ENCODE measurements at regions not wholly inside any gene's neighbourhood (a gene's known extent, or its start where the extent isn't known, plus 50 kb on each side); places are given as distances from the start of the nearest gene placed in this dataset.

- Mint-ChIP-seq H3K9me3 (peaks cover 4% of the 10 kb centered on the region), H3K27ac (no peak overlapping the region), H3K36me3 (ENCODE audit: low read depth) (no peaks in the 10 kb centered on the region), H3K4me1 (no peaks in the 10 kb centered on the region), H3K4me3 (no peak overlapping the region), H3K27me3 (ENCODE audit: insufficient read depth) (no peaks in the 10 kb centered on the region)
- Histone ChIP-seq H3K9ac (ENCODE audit: extremely low read depth, low read length, poor library complexity, severe bottlenecking) (no peak overlapping the region), H3K9me3 (ENCODE audit: control insufficient read depth, low read length) (peaks cover 5% of the 10 kb centered on the region), H3K27ac (ENCODE audit: low read depth, low read length) (no peak overlapping the region), H3K36me3 (ENCODE audit: control insufficient read depth, insufficient read depth, low read length) (no peaks in the 10 kb centered on the region), H3K4me3 (ENCODE audit: low read length) (no peak overlapping the region), H3K27me3 (ENCODE audit: control insufficient read depth, insufficient read depth, low read length, poor library complexity, severe bottlenecking) (no peaks in the 10 kb centered on the region), H3K4me1 (ENCODE audit: control insufficient read depth, insufficient read depth, low read length) (no peaks in the 10 kb centered on the region)
- no peak for DNase-seq
- TF ChIP-seq, protein P1, sequence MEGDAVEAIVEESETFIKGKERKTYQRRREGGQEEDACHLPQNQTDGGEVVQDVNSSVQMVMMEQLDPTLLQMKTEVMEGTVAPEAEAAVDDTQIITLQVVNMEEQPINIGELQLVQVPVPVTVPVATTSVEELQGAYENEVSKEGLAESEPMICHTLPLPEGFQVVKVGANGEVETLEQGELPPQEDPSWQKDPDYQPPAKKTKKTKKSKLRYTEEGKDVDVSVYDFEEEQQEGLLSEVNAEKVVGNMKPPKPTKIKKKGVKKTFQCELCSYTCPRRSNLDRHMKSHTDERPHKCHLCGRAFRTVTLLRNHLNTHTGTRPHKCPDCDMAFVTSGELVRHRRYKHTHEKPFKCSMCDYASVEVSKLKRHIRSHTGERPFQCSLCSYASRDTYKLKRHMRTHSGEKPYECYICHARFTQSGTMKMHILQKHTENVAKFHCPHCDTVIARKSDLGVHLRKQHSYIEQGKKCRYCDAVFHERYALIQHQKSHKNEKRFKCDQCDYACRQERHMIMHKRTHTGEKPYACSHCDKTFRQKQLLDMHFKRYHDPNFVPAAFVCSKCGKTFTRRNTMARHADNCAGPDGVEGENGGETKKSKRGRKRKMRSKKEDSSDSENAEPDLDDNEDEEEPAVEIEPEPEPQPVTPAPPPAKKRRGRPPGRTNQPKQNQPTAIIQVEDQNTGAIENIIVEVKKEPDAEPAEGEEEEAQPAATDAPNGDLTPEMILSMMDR (conservative IDR thresholded peaks at IDR 0.05) = no peak
These were observed 250.2 kb downstream of the LPIN1 start for GRCh38 chr2:11996618-11997017.

GRCh38 chr2:11997142-11997541, 250.7 kb downstream of the LPIN1 start:
- TF ChIP-seq, protein P1 (conservative IDR thresholded peaks at IDR 0.05) = no peak
- H3K27me3 Mint-ChIP-seq (ENCODE audit: insufficient read depth) = no peaks in the 10 kb centered on the region
- no peaks in the 10 kb centered on the region for H3K36me3 Mint-ChIP-seq (ENCODE audit: low read depth)
- no peak overlapping the region for H3K4me3 Mint-ChIP-seq
- H3K4me1 ChIP-seq (ENCODE audit: control insufficient read depth, insufficient read depth, low read length) = no peaks in the 10 kb centered on the region
- no peaks in the 10 kb centered on the region for H3K4me1 Mint-ChIP-seq
- H3K9me3 ChIP-seq (ENCODE audit: control insufficient read depth, low read length) = peaks cover 10% of the 10 kb centered on the region
- H3K36me3 ChIP-seq (ENCODE audit: control insufficient read depth, insufficient read depth, low read length) = no peaks in the 10 kb centered on the region
- H3K4me3 ChIP-seq (ENCODE audit: low read length) = no peak overlapping the region
- H3K27ac ChIP-seq (ENCODE audit: low read depth, low read length) = no peak overlapping the region
- no peak overlapping the region for H3K9ac ChIP-seq (ENCODE audit: extremely low read depth, low read length, poor library complexity, severe bottlenecking)
- no peak for DNase-seq
- no peak overlapping the region for H3K27ac Mint-ChIP-seq
- H3K9me3 Mint-ChIP-seq = peaks cover 4% of the 10 kb centered on the region
- H3K27me3 ChIP-seq (ENCODE audit: control insufficient read depth, insufficient read depth, low read length, poor library complexity, severe bottlenecking) = no peaks in the 10 kb centered on the region

DNA sequence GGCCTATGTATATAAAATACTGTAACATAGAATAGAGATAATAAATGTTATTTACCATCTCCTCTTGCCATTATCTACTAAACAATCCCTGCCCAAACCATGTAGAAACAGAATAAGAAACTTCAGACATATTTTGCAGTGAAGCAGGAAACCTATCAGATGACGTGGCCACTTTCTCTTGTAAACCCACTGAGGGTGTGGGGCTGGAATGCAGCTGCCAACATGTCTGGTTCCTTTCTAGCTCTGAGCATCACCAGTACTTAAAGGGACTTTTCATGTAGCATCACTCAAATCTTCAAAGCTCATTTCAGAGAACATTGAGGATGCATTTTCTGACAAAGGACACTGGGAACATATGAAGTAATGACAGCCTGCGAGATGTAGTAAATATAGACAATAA, 251.8 kb downstream of the LPIN1 start:
- TF ChIP-seq, protein P1 (conservative IDR thresholded peaks at IDR 0.05) = no peak
- no peak overlapping the region for H3K27ac Mint-ChIP-seq
- peaks cover 6% of the 10 kb centered on the region for H3K9me3 Mint-ChIP-seq
- Histone ChIP-seq H3K36me3 (ENCODE audit: control insufficient read depth, insufficient read depth, low read length) (no peaks in the 10 kb centered on the region), H3K4me3 (ENCODE audit: low read length) (no peak overlapping the region), H3K9me3 (ENCODE audit: control insufficient read depth, low read length) (peaks cover 16% of the 10 kb centered on the region), H3K27me3 (ENCODE audit: control insufficient read depth, insufficient read depth, low read length, poor library complexity, severe bottlenecking) (no peaks in the 10 kb centered on the region), H3K4me1 (ENCODE audit: control insufficient read depth, insufficient read depth, low read length) (peaks cover 4% of the 10 kb centered on the region), H3K27ac (ENCODE audit: low read depth, low read length) (no peak overlapping the region), H3K9ac (ENCODE audit: extremely low read depth, low read length, poor library complexity, severe bottlenecking) (no peak overlapping the region)
- 90% methylated on average over 2 of the region's 2 CpGs for whole genome bisulfite sequencing, 2 experiments (ENCODE audit: insufficient coverage in 1 of 2, insufficient read length in 1 of 2)
- H3K27me3 Mint-ChIP-seq (ENCODE audit: insufficient read depth) = no peaks in the 10 kb centered on the region
- H3K4me1 Mint-ChIP-seq = no peaks in the 10 kb centered on the region
- no peak for DNase-seq
- H3K36me3 Mint-ChIP-seq (ENCODE audit: low read depth) = no peaks in the 10 kb centered on the region
- H3K4me3 Mint-ChIP-seq = no peak overlapping the region

Data from endodermal cell (in vitro differentiated cells).